ENCODE measurements at regions not wholly inside any gene's neighbourhood (a gene's known extent, or its start where the extent isn't known, plus 50 kb on each side); places are given as distances from the start of the nearest gene placed in this dataset.

DNA sequence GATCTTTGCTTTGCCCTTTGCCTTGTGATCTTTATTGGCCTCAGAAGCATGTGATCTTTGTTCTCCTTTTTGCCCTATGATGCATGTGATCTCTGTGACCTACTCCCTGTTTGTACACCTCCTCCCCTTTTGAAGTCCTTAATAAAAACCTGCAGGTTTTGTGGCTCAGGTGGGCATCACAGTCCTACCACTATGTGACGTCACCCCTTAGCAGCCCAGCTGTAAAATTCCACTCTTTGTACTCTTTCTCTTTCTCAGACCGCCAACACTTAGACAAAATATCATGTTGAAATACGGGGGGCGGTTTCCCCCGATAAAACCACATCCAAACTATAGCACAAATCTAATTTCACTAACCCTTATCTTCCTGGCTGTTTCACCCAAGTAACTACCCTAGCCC is 76.7 kb upstream of the RAPGEF4 start:
- no peak for DNase-seq

DNA sequence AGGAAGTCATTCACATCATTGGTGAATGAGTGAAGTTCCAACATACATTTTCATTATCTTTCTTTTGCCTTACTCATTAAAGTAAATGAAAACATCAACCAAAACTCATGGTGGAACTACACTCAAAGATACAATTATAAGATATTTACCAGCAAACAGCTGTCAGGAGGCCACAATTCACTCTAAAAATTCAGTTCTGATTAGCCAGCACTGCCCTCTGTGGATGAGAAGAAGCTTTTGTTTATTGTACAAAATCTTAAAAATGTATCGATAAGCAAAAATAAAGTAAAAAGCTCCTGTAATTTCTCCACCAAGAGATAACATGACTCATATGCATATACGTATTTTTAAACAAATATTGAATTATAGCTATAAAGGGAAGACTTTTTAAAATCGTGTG is 73.5 kb upstream of the RAPGEF4 start:
- DNase-seq, result no peak

DNA sequence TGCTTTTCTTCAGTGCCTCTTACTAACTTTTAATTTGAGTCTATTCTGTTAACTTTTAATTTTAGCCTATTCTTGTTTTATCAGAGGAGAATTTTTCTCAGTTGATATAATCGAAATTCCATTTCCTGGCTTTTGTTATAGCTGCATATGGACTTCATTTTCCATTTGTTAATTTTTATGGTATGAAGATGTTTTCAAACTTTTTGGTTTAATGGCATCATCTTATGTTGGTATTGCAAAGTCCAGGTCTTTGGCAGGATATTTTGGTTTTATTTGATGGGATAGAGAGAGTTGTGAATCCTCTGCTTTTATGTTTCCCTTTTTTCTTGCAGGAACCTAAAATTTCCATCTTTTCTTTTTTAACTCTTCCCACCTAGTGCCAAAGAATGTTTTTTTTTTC is 70.9 kb upstream of the RAPGEF4 start:
- DNase-seq, result no peak

- DNase-seq, result no peak
These were observed 67.9 kb upstream of the RAPGEF4 start for GRCh38 chr2:172667581-172668325.

DNA sequence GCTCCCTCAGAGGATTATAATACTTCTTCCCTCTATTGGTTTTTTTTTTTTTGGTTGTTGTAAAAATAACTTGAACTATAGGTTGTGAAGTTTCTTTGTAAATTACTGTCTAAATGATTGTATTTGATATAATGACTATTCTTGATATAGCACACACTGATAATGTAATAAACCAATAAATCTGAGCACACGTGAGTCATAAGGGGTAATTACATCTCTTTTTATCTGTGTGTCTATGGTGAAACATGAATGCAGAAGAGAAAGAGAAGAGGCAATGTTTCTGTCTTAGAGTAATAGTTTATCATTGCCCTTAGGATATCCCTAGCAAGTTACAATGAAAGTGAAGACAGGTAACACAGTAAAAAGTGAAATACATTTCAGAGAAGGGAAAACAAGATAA is 64.1 kb upstream of the RAPGEF4 start:
- DNase-seq, result no peak

DNA sequence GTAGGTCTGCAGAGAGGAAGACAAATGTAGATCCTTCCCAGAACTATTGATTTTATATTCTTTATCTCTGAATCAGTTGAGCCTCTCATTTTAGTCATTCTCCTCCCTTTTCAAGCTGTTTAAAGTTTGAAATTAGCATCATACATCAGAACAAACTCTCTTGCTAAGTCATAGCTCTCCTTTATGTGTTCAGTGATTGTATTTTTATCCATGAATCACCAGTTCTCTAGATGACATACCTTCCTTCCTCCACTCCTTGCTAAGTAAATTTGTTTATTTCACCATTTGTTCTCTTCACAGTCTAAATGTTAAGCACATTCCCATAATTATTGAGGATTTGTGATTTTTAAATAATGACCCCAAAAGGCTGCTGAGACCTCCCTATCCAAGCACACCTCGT is 63.5 kb upstream of the RAPGEF4 start:
- peak; percentile 48 for DNase-seq

DNA sequence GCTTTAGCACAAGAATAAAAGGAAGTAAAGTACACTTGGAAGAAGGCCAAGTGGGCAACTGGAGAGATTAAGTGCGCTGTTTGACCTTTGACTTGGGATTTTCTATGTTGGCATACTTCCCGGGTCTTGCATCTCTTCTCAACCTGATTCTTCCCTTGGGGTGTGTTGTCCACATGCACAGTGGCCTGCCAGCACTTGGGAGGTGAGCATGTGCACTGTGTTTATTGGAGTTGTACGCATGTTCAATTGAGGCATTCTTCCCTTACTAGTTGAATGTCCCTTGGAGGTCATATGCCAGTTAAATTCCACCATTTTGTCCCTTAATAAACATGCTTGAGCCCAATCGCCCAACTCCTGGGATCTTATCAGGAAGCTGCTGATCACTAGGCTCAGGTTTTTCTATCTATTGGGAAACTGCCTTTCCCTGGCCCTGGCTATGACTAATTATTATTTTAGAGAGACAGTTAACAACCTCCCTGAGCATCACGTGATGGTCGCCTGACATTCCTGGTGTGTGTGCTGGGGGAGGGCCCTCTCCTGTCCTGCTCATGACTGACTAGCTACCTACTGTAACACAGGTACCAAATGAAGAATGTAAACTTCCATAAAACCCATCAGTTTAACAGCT is 62.5 kb upstream of the RAPGEF4 start:
- DNase-seq, result peak; percentile 45

DNA sequence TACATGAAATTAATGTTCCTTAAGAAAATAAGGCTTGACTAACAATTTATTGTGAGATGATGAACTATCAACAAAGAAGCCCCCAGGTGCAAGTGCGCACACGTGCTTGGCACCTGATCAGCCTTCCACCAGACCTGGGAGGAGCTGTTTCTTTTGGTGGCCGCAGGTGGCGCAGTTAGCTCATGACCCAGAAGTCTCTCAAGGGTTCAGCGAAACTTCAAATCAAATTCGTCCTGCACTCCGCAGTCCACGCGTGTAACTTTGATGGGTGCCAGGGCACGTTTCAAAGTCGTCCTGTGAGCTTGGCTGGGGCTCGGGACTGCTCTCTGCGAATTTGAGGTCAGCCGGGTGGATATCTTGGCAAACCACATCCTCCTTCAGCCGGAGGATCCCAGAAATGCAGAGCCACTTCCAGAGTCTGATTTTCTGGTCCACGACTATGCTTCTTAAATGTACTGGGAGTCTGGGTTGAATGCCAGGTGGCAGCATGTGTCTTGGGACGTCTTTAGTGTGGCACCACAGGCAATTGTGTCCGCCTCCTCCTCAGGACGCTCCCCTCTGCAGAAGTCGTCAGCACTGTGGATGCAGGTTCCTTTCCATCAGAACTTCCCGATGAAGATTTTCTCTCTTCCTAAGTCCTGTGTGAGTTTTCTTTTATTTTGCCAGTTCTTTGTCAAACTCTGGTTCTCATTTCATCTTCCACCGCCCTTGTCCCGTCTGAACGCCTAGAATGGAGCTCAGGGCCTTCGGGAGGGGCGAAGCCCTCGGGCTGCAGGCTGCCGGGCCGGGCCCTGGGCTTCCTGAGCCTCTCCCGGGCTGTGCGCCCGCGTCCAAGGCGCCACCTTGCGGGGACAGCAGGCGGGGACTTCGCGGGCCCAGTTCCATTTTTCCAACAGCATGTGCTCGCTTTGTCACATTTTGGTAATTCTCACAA is 61.3 kb upstream of the RAPGEF4 start:
- peak; percentile 69 for DNase-seq

GRCh38 chr2:172674968-172675303 is 60.7 kb upstream of the RAPGEF4 start:
- no peak for DNase-seq

DNA sequence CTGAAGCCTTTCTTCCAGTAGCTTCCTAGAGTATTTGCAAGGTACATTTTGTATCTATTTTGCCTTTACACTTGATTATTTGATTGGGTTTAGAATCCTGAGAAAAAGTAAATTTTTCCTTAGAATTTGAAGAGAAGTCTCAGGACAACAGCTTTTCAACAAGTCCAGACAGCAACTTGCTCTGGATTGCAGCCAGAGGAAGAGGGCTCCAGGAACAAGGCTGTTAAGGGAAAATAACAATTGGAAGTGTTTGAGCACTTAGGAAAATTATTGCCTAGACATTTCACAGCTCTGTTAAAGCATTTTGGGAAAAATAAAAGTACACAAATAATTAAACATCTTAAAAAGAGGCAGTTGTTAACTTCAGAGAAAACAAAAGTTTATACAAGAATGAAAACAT is 58.3 kb upstream of the RAPGEF4 start:
- DNase-seq, result peak; percentile 58

- DNase-seq, result peak; percentile 91
These were observed 55.1 kb upstream of the RAPGEF4 start for GRCh38 chr2:172680436-172681068.

- DNase-seq, result no peak
These were observed 50.2 kb upstream of the RAPGEF4 start for GRCh38 chr2:172685467-172685866.

All from dermis blood vessel endothelial cell (primary cell).